ENCODE measurements at regions not wholly inside any gene's neighbourhood (a gene's known extent, or its start where the extent isn't known, plus 50 kb on each side); places are given as distances from the start of the nearest gene placed in this dataset.

DNA sequence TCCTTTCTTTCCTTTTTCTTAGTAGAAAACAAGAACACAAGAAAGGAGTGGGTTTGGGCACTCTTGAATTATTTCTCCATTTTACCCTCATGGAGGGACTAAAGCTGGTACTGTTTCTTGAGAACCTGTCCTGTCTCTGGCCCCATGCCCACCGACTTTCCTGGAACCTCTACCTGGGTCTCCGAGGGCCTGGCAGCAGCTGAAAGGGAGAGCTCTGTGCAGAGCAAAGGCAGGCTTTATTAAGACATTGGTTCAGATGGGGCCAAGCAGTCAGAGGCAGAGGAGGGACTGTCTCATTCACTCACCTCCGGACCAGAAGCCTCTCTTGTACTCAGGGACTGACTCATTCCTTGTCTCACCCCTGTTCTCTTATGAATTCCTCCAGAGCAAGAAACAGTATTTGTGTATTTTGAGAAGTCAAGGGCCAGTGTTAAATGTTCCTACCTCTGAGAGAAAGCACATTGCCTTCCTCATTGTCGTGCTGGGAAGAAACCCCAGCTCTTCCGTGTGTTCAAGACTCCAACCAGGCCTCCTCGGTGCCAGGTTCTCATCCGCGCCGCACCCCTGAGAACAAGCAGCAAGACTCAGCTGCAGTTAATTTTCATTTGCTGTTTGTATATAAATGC is 201.9 kb upstream of the NT5C1B start:
- TF ChIP-seq, protein P1, sequence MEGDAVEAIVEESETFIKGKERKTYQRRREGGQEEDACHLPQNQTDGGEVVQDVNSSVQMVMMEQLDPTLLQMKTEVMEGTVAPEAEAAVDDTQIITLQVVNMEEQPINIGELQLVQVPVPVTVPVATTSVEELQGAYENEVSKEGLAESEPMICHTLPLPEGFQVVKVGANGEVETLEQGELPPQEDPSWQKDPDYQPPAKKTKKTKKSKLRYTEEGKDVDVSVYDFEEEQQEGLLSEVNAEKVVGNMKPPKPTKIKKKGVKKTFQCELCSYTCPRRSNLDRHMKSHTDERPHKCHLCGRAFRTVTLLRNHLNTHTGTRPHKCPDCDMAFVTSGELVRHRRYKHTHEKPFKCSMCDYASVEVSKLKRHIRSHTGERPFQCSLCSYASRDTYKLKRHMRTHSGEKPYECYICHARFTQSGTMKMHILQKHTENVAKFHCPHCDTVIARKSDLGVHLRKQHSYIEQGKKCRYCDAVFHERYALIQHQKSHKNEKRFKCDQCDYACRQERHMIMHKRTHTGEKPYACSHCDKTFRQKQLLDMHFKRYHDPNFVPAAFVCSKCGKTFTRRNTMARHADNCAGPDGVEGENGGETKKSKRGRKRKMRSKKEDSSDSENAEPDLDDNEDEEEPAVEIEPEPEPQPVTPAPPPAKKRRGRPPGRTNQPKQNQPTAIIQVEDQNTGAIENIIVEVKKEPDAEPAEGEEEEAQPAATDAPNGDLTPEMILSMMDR (IDR thresholded peaks at IDR 0.05; ENCODE audit: low read length, missing control alignments), result no peak
- H3K4me3 ChIP-seq (replicated peaks; ENCODE audit: low read depth, low read length), result no peak overlapping the region
- DNase-seq (ENCODE audit: low read depth), result peak; percentile 27

DNA sequence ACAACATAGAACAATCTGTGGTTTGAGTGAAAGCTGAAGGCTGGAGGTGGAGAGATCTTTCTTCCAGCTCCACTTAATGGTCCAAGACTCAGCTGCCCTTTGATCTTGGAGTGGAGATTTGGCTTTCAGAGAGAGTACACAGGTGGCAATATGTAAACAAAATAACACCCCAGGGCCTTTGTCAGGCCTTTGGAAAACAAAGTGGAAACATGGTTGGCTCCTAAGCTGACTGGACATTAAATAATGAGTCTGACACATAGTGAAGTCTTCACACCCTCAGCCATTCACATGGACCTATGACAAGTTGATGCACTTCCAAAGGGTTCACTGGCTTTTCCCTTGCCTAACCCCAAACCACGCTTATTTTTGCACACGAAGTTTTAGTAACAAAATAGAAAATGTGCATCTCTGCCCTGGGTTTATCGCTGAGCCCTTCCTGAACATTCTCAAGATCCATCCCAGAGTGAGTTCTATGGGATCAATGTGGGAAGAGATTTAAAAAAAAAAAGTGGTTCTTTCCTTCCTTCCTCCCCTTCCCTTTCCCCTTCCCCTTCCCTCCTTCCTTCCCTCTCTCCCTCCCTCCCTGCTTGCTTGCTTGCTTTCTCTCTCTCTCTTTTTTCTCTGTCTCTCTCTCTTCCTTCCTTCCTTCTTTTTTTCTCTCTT is 201.3 kb upstream of the NT5C1B start:
- TF ChIP-seq, protein P1 (IDR thresholded peaks at IDR 0.05; ENCODE audit: low read length, missing control alignments), result no peak

DNA sequence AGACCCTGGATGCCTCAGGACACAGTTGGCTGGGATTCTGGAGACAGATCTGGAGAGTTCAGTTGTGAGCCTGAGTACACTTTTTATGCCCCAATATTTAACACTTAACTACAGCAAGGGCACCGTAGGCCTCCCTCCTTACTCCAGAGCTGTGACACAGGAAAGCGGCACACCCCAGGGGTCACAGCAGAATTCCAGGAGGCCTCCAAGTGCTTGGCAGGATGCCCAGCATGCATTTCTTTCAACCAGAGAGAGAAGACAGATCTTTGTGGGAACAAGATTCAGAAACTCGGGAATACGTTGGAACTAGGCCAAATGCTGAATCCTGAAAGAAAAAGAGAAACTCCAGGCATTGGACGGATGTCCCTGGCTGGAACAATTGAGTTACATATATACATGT is 199.2 kb upstream of the NT5C1B start:
- TF ChIP-seq, protein P1 (IDR thresholded peaks at IDR 0.05; ENCODE audit: low read length, missing control alignments), result no peak
- no peak overlapping the region for H3K4me3 ChIP-seq (replicated peaks; ENCODE audit: low read depth, low read length)
- peak; percentile 77 for DNase-seq (ENCODE audit: low read depth)

More for the DNA sequence above, 201.3 kb upstream of the NT5C1B start:
- no peak for DNase-seq (ENCODE audit: low read depth)
- no peak overlapping the region for H3K4me3 ChIP-seq (replicated peaks; ENCODE audit: low read depth, low read length)

DNA sequence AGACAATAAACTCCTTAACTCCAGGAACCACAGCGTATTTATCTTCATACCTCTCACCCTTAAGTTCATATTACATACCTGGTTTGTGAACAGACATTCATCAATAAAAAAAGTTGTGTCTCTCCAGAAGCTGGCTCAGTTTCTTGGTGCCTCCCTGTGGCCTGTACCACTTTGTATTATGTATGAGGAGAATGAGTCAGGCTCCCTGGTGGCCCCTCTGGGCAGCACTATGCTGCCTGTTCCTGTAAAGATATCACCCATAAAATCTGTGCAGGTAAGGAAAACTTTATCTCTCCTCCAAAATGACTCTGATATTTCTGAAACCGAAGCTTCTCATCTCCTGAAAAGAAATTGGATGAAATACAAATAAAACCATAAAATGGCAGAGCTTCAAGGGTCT is 198.4 kb upstream of the NT5C1B start:
- no peak for DNase-seq (ENCODE audit: low read depth)
- H3K4me3 ChIP-seq (replicated peaks; ENCODE audit: low read depth, low read length), result no peak overlapping the region
- TF ChIP-seq, protein P1 (IDR thresholded peaks at IDR 0.05; ENCODE audit: low read length, missing control alignments), result no peak

DNA sequence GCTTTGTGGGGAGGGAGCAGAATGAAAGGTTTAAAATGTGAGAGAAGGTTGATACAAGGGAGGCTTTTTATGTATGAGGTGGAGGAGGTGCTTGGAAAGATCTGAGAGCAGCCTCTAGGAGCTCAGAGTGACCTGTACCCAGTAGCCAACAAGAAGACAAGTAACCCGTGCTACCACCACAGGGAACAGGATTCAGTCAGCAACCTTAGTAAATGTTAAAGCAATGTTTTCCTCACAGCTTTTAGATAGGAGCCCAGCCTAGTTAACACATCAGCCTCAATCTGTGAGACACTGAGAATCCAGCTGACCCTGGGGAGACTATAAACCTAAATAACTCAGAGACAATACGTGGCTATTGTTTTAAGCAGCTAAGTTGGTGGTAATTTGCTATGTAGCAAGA is 194.9 kb upstream of the NT5C1B start:
- DNase-seq (ENCODE audit: low read depth), result no peak
- TF ChIP-seq, protein P1 (IDR thresholded peaks at IDR 0.05; ENCODE audit: low read length, missing control alignments), result no peak

DNA sequence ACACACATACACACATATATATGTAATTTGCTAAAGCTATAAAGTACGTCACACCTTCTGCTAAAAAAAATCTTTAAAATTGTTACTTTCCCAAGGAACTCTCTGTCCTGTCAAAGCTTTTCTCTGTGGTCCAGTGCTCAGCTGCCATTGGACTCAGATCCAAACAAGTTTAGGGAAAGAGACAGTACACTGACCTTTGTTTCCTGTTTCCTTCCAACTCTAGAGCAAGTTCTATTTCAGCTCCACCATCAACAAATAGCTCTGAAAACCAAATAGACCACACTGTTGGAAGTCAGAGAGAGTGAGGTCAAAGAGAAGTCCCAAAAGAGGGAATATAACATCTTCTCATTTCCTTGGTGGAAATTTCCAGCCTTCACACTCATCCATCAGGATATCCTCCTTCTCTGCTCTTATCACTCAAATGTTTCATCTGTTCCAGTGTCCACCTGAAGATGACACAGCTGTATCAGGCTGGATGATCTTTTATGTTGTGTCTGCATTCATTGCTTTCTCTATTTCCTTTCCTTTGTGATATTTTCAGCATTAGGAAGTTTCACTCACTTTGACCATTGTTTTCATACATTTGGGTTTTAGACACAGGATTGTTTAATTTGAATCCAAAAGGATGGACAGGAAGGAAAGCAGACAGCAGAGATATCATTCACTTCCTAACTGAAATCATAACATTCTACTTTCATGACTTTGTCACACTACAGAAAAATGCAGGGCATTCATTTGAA is 192.3 kb upstream of the NT5C1B start:
- TF ChIP-seq, protein P1 (IDR thresholded peaks at IDR 0.05; ENCODE audit: low read length, missing control alignments), result no peak
- H3K4me3 ChIP-seq (replicated peaks; ENCODE audit: low read depth, low read length), result no peak overlapping the region
- DNase-seq (ENCODE audit: low read depth), result no peak

More for the DNA sequence above, 194.9 kb upstream of the NT5C1B start:
- H3K4me3 ChIP-seq (replicated peaks; ENCODE audit: low read depth, low read length), result no peak overlapping the region

Data from fibroblast of pulmonary artery (primary cell).